Loucy (cell line): ENCODE measurements at regions not wholly inside any gene's neighbourhood (a gene's known extent, or its start where the extent isn't known, plus 50 kb on each side); places are given as distances from the start of the nearest gene placed in this dataset.

Source experiments
- H2AFZ ChIP-seq: fragments of 200-600 bp; sonication (generic); 2 replicates; pipeline ENCODE4 v1.6.0; 2016; ENCODE audit warnings: antibody characterized with exemption, mild to moderate bottlenecking, low read length, moderate library complexity
- H3F3A ChIP-seq: fragments of 200-600 bp; 2 replicates; pipeline ENCODE4 v1.6.0; 2016; ENCODE audit warnings: antibody characterized with exemption, low read depth, mild to moderate bottlenecking
- H3K27me3 ChIP-seq: fragments of 200-600 bp; sonication (generic); 2 replicates; pipeline ENCODE4 v1.6.1; 2014; ENCODE audit warnings: low read length, mild to moderate bottlenecking; ENCODE audit not compliant: insufficient read depth, poor library complexity, severe bottlenecking
- H3K36me3 ChIP-seq: fragments of 200-600 bp; sonication (generic); 2 replicates; pipeline ENCODE4 v1.6.1; 2016; ENCODE audit warnings: low read length; ENCODE audit not compliant: insufficient read depth
- H3K4me1 ChIP-seq: fragments of 200-600 bp; sonication (generic); 2 replicates; pipeline ENCODE4 v1.5.1; 2014; ENCODE audit warnings: low read length, mild to moderate bottlenecking; ENCODE audit not compliant: insufficient read depth, poor library complexity, severe bottlenecking
- H3K4me2 ChIP-seq: fragments of 200-600 bp; sonication (generic); 2 replicates; pipeline ENCODE4 v1.6.0; 2014; ENCODE audit warnings: antibody characterized with exemption, low read length, low read depth, mild to moderate bottlenecking; ENCODE audit not compliant: poor library complexity, severe bottlenecking
- H3K4me3 ChIP-seq: fragments of 200-600 bp; sonication (generic); 2 replicates; pipeline ENCODE4 v1.5.1; 2014; ENCODE audit warnings: low read length, mild to moderate bottlenecking, mixed read lengths; ENCODE audit not compliant: poor library complexity, severe bottlenecking
- H3K79me2 ChIP-seq: fragments of 200-600 bp; sonication (generic); 2 replicates; pipeline ENCODE4 v1.6.1; 2014; ENCODE audit warnings: low read length; ENCODE audit not compliant: insufficient read depth
- H3K9ac ChIP-seq: fragments of 200-600 bp; sonication (generic); 2 replicates; pipeline ENCODE4 v1.6.0; 2014; ENCODE audit warnings: mild to moderate bottlenecking, low read depth, low read length, moderate library complexity; ENCODE audit not compliant: poor library complexity, severe bottlenecking
- H3K9me2 ChIP-seq: fragments of 200-600 bp; sonication (generic); replicated peaks from 2 replicates; pipeline ENCODE4 v1.6.1; 2016; ENCODE audit warnings: low read depth, low read length, mixed read lengths
- H3K9me3 ChIP-seq: fragments of 200-600 bp; sonication (generic); 2 replicates; pipeline ENCODE4 v1.6.1; 2014; ENCODE audit warnings: mild to moderate bottlenecking, antibody characterized with exemption, low read length, low read depth; ENCODE audit not compliant: insufficient read depth
- H4K20me1 ChIP-seq: fragments of 200-600 bp; sonication (generic); 2 replicates; pipeline ENCODE4 v1.6.0; 2014; ENCODE audit warnings: antibody characterized with exemption, low read length, mild to moderate bottlenecking; ENCODE audit not compliant: insufficient read depth, poor library complexity, severe bottlenecking
- EZH2phosphoT487 ChIP-seq: fragments of 200-600 bp; IDR thresholded peaks from 2 replicates; pipeline ENCODE4 v1.6.1; 2018; ENCODE audit warnings: antibody characterized with exemption, mild to moderate bottlenecking, moderate library complexity, borderline replicate concordance
- TF ChIP-seq, protein P1 (sequence below): fragments of 200-600 bp; sonication (generic); conservative IDR thresholded peaks from 2 replicates; pipeline ENCODE4 v1.5.1; 2014; ENCODE audit warnings: mild to moderate bottlenecking, antibody characterized with exemption, low read length

GRCh38 chr14:104514156-104514848 lies 65.3 kb upstream of the C14orf180 start:
- no peaks in the 10 kb centered on the region for H3K27me3 ChIP-seq

DNA sequence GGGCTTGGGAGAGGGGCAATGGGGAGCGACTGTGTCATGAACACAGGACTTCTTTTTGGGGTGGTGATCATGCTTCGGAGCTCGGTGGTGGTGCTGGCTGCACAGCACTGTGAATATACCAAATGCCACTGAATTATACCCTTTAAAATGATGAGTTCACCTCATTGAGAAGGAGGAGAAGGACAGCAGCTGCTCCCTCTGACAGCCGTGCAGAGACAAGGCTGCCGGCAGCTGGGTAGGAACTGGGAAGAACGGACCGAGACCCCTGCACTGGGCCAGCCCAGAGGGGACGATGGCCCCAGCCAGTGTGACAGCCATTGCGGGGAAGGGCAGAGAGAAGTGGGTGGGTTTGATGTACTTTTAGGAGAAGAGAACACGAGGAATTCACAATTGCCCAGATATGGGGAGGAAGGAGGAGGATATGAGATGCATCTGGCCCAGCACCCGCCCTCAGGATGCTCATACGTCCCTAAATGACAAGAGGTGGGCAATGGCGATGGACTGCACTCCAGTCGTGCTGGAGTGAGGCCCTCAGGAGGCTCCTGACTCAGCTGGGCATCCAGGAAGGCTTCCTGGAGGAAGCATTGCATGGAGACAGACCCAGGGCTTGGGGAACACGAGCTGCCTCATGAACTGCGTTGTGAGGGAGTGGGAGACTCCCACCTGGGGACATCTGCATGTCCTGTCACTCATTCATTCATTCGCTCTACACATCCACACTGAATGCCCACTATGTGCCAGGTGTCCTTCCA lies 64.3 kb upstream of the C14orf180 start:
- H3K4me3 ChIP-seq: no peak overlapping the region
- H3K9me3 ChIP-seq: peaks cover 4% of the 10 kb centered on the region; the same call in 1 of the 2 replicates
- no peak overlapping the region for H3K9ac ChIP-seq
- no peak overlapping the region for H2AFZ ChIP-seq
- no peaks in the 10 kb centered on the region for H3K36me3 ChIP-seq
- no peaks in the 10 kb centered on the region for H3F3A ChIP-seq
- H3K79me2 ChIP-seq: no peaks in the 10 kb centered on the region
- H3K9me2 ChIP-seq: no peaks in the 10 kb centered on the region
- H4K20me1 ChIP-seq: no peaks in the 10 kb centered on the region
- H3K27me3 ChIP-seq: no peaks in the 10 kb centered on the region
- H3K4me2 ChIP-seq: no peak overlapping the region
- TF ChIP-seq, protein P1, sequence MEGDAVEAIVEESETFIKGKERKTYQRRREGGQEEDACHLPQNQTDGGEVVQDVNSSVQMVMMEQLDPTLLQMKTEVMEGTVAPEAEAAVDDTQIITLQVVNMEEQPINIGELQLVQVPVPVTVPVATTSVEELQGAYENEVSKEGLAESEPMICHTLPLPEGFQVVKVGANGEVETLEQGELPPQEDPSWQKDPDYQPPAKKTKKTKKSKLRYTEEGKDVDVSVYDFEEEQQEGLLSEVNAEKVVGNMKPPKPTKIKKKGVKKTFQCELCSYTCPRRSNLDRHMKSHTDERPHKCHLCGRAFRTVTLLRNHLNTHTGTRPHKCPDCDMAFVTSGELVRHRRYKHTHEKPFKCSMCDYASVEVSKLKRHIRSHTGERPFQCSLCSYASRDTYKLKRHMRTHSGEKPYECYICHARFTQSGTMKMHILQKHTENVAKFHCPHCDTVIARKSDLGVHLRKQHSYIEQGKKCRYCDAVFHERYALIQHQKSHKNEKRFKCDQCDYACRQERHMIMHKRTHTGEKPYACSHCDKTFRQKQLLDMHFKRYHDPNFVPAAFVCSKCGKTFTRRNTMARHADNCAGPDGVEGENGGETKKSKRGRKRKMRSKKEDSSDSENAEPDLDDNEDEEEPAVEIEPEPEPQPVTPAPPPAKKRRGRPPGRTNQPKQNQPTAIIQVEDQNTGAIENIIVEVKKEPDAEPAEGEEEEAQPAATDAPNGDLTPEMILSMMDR: no peak
- no peak for TF ChIP-seq EZH2phosphoT487
- no peaks in the 10 kb centered on the region for H3K4me1 ChIP-seq

More at GRCh38 chr14:104514156-104514848, 65.3 kb upstream of the C14orf180 start:
- Histone ChIP-seq H3K79me2 (no peaks in the 10 kb centered on the region), H3K9me3 (peaks cover 4% of the 10 kb centered on the region; the same call in 1 of the 2 replicates), H2AFZ (no peak overlapping the region), H3K9ac (no peak overlapping the region), H3K9me2 (no peaks in the 10 kb centered on the region), H3K4me2 (no peak overlapping the region), H3K36me3 (no peaks in the 10 kb centered on the region), H3F3A (no peaks in the 10 kb centered on the region), H4K20me1 (no peaks in the 10 kb centered on the region), H3K4me3 (no peak overlapping the region), H3K4me1 (no peaks in the 10 kb centered on the region)
- TF ChIP-seq, protein P1: no peak
- TF ChIP-seq EZH2phosphoT487: no peak

DNA sequence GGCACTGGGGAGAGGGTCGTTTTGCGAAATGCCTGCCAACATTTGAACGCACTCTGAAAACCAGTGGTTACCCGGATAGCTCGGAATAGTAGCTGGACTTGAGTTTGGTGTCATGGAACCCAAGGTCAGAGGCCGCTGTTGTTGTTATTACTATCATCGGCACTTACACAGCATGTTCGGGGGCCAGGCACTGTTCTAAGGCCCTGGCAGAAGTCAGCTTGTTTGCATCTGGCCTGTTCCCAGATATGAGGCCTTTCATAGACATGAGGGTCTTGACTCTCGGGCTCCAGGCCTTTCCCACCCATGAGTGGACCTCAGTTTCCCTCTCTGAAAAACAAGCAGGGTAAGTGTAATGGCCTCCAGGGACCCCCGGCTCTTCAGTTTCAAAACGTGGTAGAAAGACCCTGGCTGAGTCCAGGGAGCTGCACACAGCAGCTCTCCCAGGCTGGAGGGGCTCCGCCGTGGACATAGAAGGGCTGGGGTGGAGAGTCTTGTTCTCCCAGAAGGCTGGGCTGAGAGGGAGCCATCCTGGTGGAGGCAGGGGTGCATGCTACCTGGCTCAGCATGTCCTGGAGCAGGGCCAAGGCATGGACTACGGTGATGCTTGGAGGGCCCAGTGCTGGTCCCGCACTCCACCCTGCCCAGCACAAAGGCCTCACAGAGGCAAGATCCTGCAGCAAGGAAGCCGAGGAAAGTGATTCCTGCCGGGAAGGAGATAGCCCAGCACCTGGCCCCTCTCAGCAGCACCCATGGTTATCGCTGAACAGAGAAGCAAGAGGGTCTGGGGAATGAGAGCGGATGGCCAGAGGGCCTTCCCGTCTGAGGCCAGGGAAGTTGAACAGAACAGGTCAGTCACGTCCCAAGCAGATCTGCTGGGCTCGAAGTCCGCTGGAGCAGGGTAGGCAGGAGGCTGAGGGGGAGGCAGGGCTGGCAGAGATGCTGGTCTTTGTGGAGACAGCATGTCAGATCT lies 63.5 kb upstream of the C14orf180 start:
- Histone ChIP-seq H3K79me2 (no peaks in the 10 kb centered on the region), H2AFZ (no peak overlapping the region), H3K27me3 (no peaks in the 10 kb centered on the region), H3K4me3 (no peak overlapping the region), H4K20me1 (no peaks in the 10 kb centered on the region), H3K9me2 (no peaks in the 10 kb centered on the region), H3K9me3 (peaks cover 4% of the 10 kb centered on the region; the same call in 1 of the 2 replicates), H3K9ac (no peak overlapping the region), H3K4me2 (no peak overlapping the region), H3K4me1 (no peaks in the 10 kb centered on the region), H3K36me3 (no peaks in the 10 kb centered on the region), H3F3A (no peaks in the 10 kb centered on the region)
- TF ChIP-seq, protein P1: no peak
- no peak for TF ChIP-seq EZH2phosphoT487
